IMR-90 (cell line): ENCODE measurements at regions not wholly inside any gene's neighbourhood (a gene's known extent, or its start where the extent isn't known, plus 50 kb on each side); places are given as distances from the start of the nearest gene placed in this dataset.

ENCODE experiments used
- ATAC-seq: fragments of 200-7000 bp; cut with Tn5 transposase; 2 replicates; pipeline ENCODE4 v1.9.1; 2020; ENCODE audit warnings: low read depth, mild to moderate bottlenecking, moderate library complexity
- BruUV-seq: library from RNA; stranded (reverse); fragments of 400-500 nt; replicated peaks from 2 replicates; lab custom pipeline; 2021; lab: Mats Ljungman, UMichigan
- CTCF ChIA-PET: fragments of 300-600 bp; formaldehyde crosslinking; extraction: SDS; loops from one replicate; lab custom pipeline; 2021; ENCODE audit warnings: antibody characterized with exemption; lab: Yijun Ruan, JAX
- POLR2A ChIA-PET: fragments of 300-600 bp; sonication (Branson Sonifier 250); formaldehyde crosslinking; loops from one replicate; lab custom pipeline; 2022; ENCODE audit warnings: antibody characterized with exemption; ENCODE audit not compliant: unreplicated experiment; lab: Charles Lee
- DNase-seq: peaks from one replicate; pipeline ENCODE4 v3.0.0; 2013
- H2AFZ ChIP-seq: replicated peaks from 2 replicates; pipeline ENCODE3; 2013; ENCODE audit warnings: low read length, mild to moderate bottlenecking; ENCODE audit not compliant: poor library complexity
- H2AK5ac ChIP-seq: 2 replicates; pipeline ENCODE4 v1.6.1; 2013; ENCODE audit warnings: low read depth, low read length, inconsistent platforms
- H2AK9ac ChIP-seq: replicated peaks from 2 replicates; pipeline ENCODE3; 2013; ENCODE audit warnings: mild to moderate bottlenecking, low read depth, low read length, moderate library complexity; ENCODE audit not compliant: poor library complexity
- H2BK120ac ChIP-seq: 2 replicates; pipeline ENCODE4 v1.6.1; 2013; ENCODE audit warnings: low read depth, low read length, inconsistent platforms
- H2BK15ac ChIP-seq: 3 replicates; pipeline ENCODE4 v1.6.1; 2013; ENCODE audit warnings: low read depth, low read length, inconsistent platforms
- H2BK20ac ChIP-seq: 2 replicates; pipeline ENCODE4 v1.6.1; 2013; ENCODE audit warnings: low read depth, mild to moderate bottlenecking, inconsistent platforms, low read length, moderate library complexity
- H2BK5ac ChIP-seq: 2 replicates; pipeline ENCODE4 v1.6.1; 2013; ENCODE audit warnings: mild to moderate bottlenecking, low read depth, low read length, inconsistent platforms; ENCODE audit not compliant: poor library complexity, severe bottlenecking
- H3K14ac ChIP-seq: replicated peaks from 2 replicates; pipeline ENCODE4 v1.6.1; 2013; ENCODE audit warnings: low read depth, low read length, inconsistent platforms
- H3K18ac ChIP-seq: 2 replicates; pipeline ENCODE4 v1.6.1; 2013; ENCODE audit warnings: low read depth, low read length, control low read depth
- H3K23ac ChIP-seq: 2 replicates; pipeline ENCODE4 v1.6.1; 2013; ENCODE audit warnings: low read depth, low read length, inconsistent platforms
- H3K27ac ChIP-seq: 2 replicates; pipeline ENCODE4 v1.5.1; 2013; ENCODE audit warnings: mild to moderate bottlenecking, control low read depth, low read length; ENCODE audit not compliant: insufficient read depth
- H3K27me3 ChIP-seq: 2 replicates; pipeline ENCODE4 v1.6.1; 2013; ENCODE audit warnings: low read length; ENCODE audit not compliant: control insufficient read depth, insufficient read depth
- H3K36me3 ChIP-seq: 2 replicates; pipeline ENCODE4 v1.6.1; 2013; ENCODE audit warnings: low read length, mixed read lengths; ENCODE audit not compliant: control insufficient read depth, insufficient read depth
- H3K4ac ChIP-seq: 2 replicates; pipeline ENCODE4 v1.6.1; 2013; ENCODE audit warnings: low read depth, low read length, inconsistent platforms
- H3K4me1 ChIP-seq: 2 replicates; pipeline ENCODE4 v1.6.1; 2013; ENCODE audit warnings: low read length, mixed read lengths; ENCODE audit not compliant: control insufficient read depth, insufficient read depth
- H3K4me2 ChIP-seq: 2 replicates; pipeline ENCODE4 v1.6.1; 2013; ENCODE audit warnings: low read depth, mild to moderate bottlenecking, control low read depth, low read length, moderate library complexity
- H3K4me3 ChIP-seq: 2 replicates; pipeline ENCODE4 v1.5.1; 2013; ENCODE audit warnings: low read depth, mild to moderate bottlenecking, control low read depth, low read length, moderate library complexity; ENCODE audit not compliant: insufficient read depth
- H3K56ac ChIP-seq: 2 replicates; pipeline ENCODE4 v1.6.1; 2013; ENCODE audit warnings: low read length, inconsistent platforms; ENCODE audit not compliant: insufficient read depth; ENCODE audit errors: extremely low read depth
- H3K79me1 ChIP-seq, 2 experiments: 2 replicates each; pipeline ENCODE4 v1.6.1; 2013; ENCODE audit warnings: low read length in 2 of 2, inconsistent platforms in 1 of 2, low read depth in 1 of 2
- H3K9ac ChIP-seq: 2 replicates; pipeline ENCODE4 v1.6.1; 2013; ENCODE audit warnings: low read depth, low read length, control low read depth
- H3K9me1 ChIP-seq: 2 replicates; pipeline ENCODE4 v1.6.1; 2013; ENCODE audit warnings: low read length, inconsistent platforms; ENCODE audit not compliant: insufficient read depth
- H3K9me3 ChIP-seq: 2 replicates; pipeline ENCODE4 v1.6.1; 2013; ENCODE audit warnings: low read length; ENCODE audit not compliant: control insufficient read depth, insufficient read depth
- H4K20me1 ChIP-seq: 2 replicates; pipeline ENCODE4 v1.6.1; 2013; ENCODE audit warnings: low read length, inconsistent platforms; ENCODE audit not compliant: insufficient read depth
- H4K5ac ChIP-seq: 2 replicates; pipeline ENCODE4 v1.6.1; 2013; ENCODE audit warnings: mild to moderate bottlenecking, low read depth, low read length, control low read depth
- H4K8ac ChIP-seq, 2 experiments: 2 replicates each; pipeline ENCODE4 v1.6.1; 2013; ENCODE audit warnings: low read depth in 2 of 2, low read length in 2 of 2, control low read depth in 1 of 2, inconsistent platforms in 1 of 2
- H4K91ac ChIP-seq: 2 replicates; pipeline ENCODE4 v1.6.1; 2013; ENCODE audit warnings: low read depth, low read length, inconsistent platforms; ENCODE audit not compliant: insufficient read depth
- CEBPB ChIP-seq: IDR thresholded peaks from 2 replicates; pipeline ENCODE4 v1.6.1; 2012; ENCODE audit warnings: low read depth, low read length, improper control_type of control experiment
- CHD1 ChIP-seq: IDR thresholded peaks from 2 replicates; pipeline ENCODE4 v1.6.1; 2012; ENCODE audit warnings: low read depth, low read length, improper control_type of control experiment
- FOS ChIP-seq: fragments of 150-350 bp; IDR thresholded peaks from 2 replicates; pipeline ENCODE4 v1.6.1; 2016; ENCODE audit warnings: low read depth, low read length
- MAZ ChIP-seq: IDR thresholded peaks from 2 replicates; pipeline ENCODE4 v1.6.1; 2012; ENCODE audit warnings: low read depth, mild to moderate bottlenecking, low read length, improper control_type of control experiment, moderate library complexity, borderline replicate concordance
- NFE2L2 ChIP-seq: fragments of 150-350 bp; IDR thresholded peaks from 2 replicates; pipeline ENCODE4 v1.6.1; 2016; ENCODE audit warnings: low read depth, mild to moderate bottlenecking, low read length
- RAD21 ChIP-seq: IDR thresholded peaks from 2 replicates; pipeline ENCODE4 v1.6.1; 2012; ENCODE audit warnings: low read length, improper control_type of control experiment
- RFX5 ChIP-seq: IDR thresholded peaks from 2 replicates; pipeline ENCODE4 v1.8.0; 2012; ENCODE audit warnings: low read depth, mild to moderate bottlenecking, low read length, moderate library complexity
- SMC3 ChIP-seq: fragments of 150-350 bp; IDR thresholded peaks from 2 replicates; pipeline ENCODE4 v1.6.1; 2016; ENCODE audit warnings: low read depth, mild to moderate bottlenecking, antibody characterized with exemption, low read length, moderate library complexity
- WGBS, 2 experiments: methylation state at CpG; one replicate each; pipeline versions ENCODE4 v1.1.5 to v1.1.7; 2013; ENCODE audit warnings: missing lambda C conversion rate in 2 of 2; ENCODE audit not compliant: insufficient read length in 1 of 2; ENCODE audit errors: extremely low coverage in 2 of 2; 5-methylcytosine and 5-hydroxymethylcytosine counted together
- dilution Hi-C: fragments of 300-500 bp; cut with HindIII; formaldehyde crosslinking; loops from one replicate; pipeline ENCODE4 v1.14.3; 2018; ENCODE audit warnings: low sequenced_read_pairs; ENCODE audit not compliant: unreplicated experiment
- in situ Hi-C: fragments of 300-500 bp; cut with MboI; formaldehyde crosslinking; loops from 3 replicates; pipeline ENCODE4 v1.14.3; 2019; ENCODE audit warnings: low sequenced_read_pairs, inconsistent platforms, mixed read lengths
- intact Hi-C: fragments of 100-400 bp; cut with micrococcal nuclease; formaldehyde crosslinking; loops from 2 replicates; pipeline ENCODE4 v1.10.0; 2022

GRCh38 chr10:64956441-64956840 is 1435.2 kb downstream of the REEP3 start:
- in situ Hi-C loops: no loop called here
- dilution Hi-C loops: no loop called here

More at GRCh38 chr10:64956441-64956840, 1435.2 kb downstream of the REEP3 start:
- ChIA-PET CTCF (no interaction called here), POLR2A (no interaction called here)
- Histone ChIP-seq H3K9me1 (no peaks in the 10 kb centered on the region), H3K56ac (no peak overlapping the region), H3K18ac (no peak overlapping the region), H3K4me1 (no peaks in the 10 kb centered on the region), H4K91ac (no peak overlapping the region), H3K27me3 (no peaks in the 10 kb centered on the region), H3K36me3 (no peaks in the 10 kb centered on the region), H2BK20ac (no peak overlapping the region), H3K9ac (no peak overlapping the region), H3K27ac (no peak overlapping the region), H3K9me3 (peaks cover 9% of the 10 kb centered on the region), H2AFZ (no peak overlapping the region), H4K5ac (no peak overlapping the region), H2BK5ac (no peak overlapping the region), H3K14ac (no peak overlapping the region), H2BK120ac (no peak overlapping the region), H3K79me1 (no peaks in the 10 kb centered on the region), H3K23ac (no peak overlapping the region), H4K20me1 (no peaks in the 10 kb centered on the region), H4K8ac (no peak overlapping the region), H3K4ac (no peak overlapping the region), H2BK15ac (no peak overlapping the region), H2AK9ac (no peak overlapping the region), H2AK5ac (no peak overlapping the region), H3K4me2 (no peak overlapping the region), H3K4me3 (no peak overlapping the region)
- BruUV-seq: no TSS peak
- intact Hi-C loops: no loop called here
- no CpG with 5 or more reads among the region's 1 CpG for WGBS, 2 experiments
- ATAC-seq (no peak), DNase-seq (no peak)
- no peak for TF ChIP-seq FOS
- no peak for TF ChIP-seq MAZ
- no peak for TF ChIP-seq SMC3
- TF ChIP-seq NFE2L2: no peak
- TF ChIP-seq RAD21: no peak
- no peak for TF ChIP-seq CEBPB
- TF ChIP-seq RFX5: no peak
- TF ChIP-seq CHD1: no peak
